ENCODE measurements at regions not wholly inside any gene's neighbourhood (a gene's known extent, or its start where the extent isn't known, plus 50 kb on each side); places are given as distances from the start of the nearest gene placed in this dataset.

DNA sequence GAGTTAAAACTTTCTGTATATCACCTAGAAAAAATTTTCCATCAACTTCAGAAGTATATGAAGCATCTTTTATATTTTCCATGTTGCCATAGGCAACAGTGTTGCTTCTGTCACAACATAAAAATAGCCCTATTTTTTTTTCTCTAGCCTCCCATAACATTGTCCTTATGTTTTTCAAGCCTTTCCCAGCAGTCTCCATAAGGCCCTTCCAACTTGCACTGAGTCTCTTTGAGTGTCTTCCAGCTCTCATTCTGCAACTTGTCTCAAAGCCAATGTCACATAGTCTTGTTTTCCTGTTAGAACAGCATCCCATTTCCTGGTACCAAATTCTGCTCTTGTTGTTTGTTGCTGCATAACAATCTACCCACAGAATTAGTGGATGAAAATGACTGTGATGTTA lies 1055.5 kb upstream of the GHITM start:
- DNase-seq = peak in 2 of 5 donors; percentile 1 to 59
- TF ChIP-seq, protein P1, sequence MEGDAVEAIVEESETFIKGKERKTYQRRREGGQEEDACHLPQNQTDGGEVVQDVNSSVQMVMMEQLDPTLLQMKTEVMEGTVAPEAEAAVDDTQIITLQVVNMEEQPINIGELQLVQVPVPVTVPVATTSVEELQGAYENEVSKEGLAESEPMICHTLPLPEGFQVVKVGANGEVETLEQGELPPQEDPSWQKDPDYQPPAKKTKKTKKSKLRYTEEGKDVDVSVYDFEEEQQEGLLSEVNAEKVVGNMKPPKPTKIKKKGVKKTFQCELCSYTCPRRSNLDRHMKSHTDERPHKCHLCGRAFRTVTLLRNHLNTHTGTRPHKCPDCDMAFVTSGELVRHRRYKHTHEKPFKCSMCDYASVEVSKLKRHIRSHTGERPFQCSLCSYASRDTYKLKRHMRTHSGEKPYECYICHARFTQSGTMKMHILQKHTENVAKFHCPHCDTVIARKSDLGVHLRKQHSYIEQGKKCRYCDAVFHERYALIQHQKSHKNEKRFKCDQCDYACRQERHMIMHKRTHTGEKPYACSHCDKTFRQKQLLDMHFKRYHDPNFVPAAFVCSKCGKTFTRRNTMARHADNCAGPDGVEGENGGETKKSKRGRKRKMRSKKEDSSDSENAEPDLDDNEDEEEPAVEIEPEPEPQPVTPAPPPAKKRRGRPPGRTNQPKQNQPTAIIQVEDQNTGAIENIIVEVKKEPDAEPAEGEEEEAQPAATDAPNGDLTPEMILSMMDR (IDR thresholded peaks at IDR 0.05; ENCODE audit: borderline replicate concordance, extremely low read depth, insufficient read depth) = no peak
- H3K4me3 ChIP-seq (ENCODE audit: low read length in 3 of 3) = no peak overlapping the region
- H3K9me3 ChIP-seq (ENCODE audit: control insufficient read depth in 2 of 3, insufficient read depth in 1 of 3, low read length in 3 of 3) = no peaks in the 10 kb centered on the region
- no peak overlapping the region for H3K27ac ChIP-seq (ENCODE audit: low read depth in 2 of 2, low read length in 2 of 2)
- no peaks in the 10 kb centered on the region for H3K27me3 ChIP-seq (ENCODE audit: control insufficient read depth, insufficient read depth, low read length)
- intact Hi-C loops (cut with DNase I) = no loop called here
- no peak for FAIRE-seq
- no peaks in the 10 kb centered on the region for H3K36me3 ChIP-seq (ENCODE audit: control insufficient read depth in 2 of 3, insufficient read depth in 3 of 3, low read length in 3 of 3)
- H3K9ac ChIP-seq (ENCODE audit: low read length in 3 of 3) = no peak overlapping the region
- H3K4me1 ChIP-seq (ENCODE audit: control insufficient read depth in 2 of 3, insufficient read depth in 2 of 3, low read depth in 1 of 3, low read length in 3 of 3) = no peaks in the 10 kb centered on the region

DNA sequence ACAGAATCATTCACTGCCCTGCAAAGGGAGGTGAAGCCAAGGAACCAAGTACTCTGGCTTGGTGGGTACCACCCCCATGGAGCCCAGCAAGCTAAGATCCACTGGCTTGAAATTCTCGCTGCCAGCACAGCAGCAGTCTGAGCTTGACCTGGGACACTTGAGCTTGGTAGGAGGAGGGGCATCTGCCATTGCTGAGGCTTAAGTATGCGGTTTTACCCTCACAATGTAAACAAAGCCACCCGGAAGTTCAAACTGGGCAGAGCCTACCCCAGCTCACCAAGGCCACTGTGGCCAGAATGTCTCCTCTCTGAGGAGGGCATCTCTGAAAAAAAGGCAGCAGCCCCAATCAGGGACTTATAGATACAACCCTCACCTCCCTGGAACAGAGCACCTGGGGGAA lies 1050.0 kb upstream of the GHITM start:
- H3K36me3 ChIP-seq (ENCODE audit: control insufficient read depth in 2 of 3, insufficient read depth in 3 of 3, low read length in 3 of 3) = no peaks in the 10 kb centered on the region

DNA sequence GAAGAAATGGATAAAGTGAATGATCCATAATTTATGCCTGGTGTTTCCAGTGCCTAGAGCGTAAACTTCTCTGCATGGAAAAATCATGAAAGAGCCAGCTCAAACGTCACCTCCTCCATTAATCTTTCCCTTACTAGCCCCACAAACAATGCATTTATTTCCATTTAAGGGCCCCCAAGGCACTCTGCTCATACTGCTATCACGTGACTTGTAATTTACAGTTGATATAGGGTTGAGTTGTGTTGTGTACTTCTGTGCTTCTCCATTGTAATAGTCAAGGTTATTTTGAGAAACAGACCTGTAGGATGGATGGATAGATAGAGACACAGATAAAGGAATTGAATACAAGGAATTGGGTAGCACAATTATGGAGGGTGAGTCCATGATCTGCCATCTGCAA lies 1034.7 kb upstream of the GHITM start:
- Histone ChIP-seq H3K9ac (ENCODE audit: low read length in 3 of 3) (no peak overlapping the region), H3K4me1 (ENCODE audit: control insufficient read depth in 2 of 3, insufficient read depth in 2 of 3, low read depth in 1 of 3, low read length in 3 of 3) (no peaks in the 10 kb centered on the region), H3K27ac (ENCODE audit: low read depth in 2 of 2, low read length in 2 of 2) (no peak overlapping the region), H3K4me3 (ENCODE audit: low read length in 3 of 3) (no peak overlapping the region), H3K36me3 (ENCODE audit: control insufficient read depth in 2 of 3, insufficient read depth in 3 of 3, low read length in 3 of 3) (no peaks in the 10 kb centered on the region), H3K27me3 (ENCODE audit: control insufficient read depth, insufficient read depth, low read length) (no peaks in the 10 kb centered on the region), H3K9me3 (ENCODE audit: control insufficient read depth in 2 of 3, insufficient read depth in 1 of 3, low read length in 3 of 3) (no peaks in the 10 kb centered on the region)
- DNase-seq = peak in 1 of 5 donors; percentile 43
- intact Hi-C loops (cut with DNase I) = no loop called here
- FAIRE-seq = no peak
- TF ChIP-seq, protein P1 (IDR thresholded peaks at IDR 0.05; ENCODE audit: borderline replicate concordance, extremely low read depth, insufficient read depth) = no peak

More for the DNA sequence above, 1050.0 kb upstream of the GHITM start:
- intact Hi-C loops (cut with DNase I) = no loop called here
- TF ChIP-seq, protein P1 (IDR thresholded peaks at IDR 0.05; ENCODE audit: borderline replicate concordance, extremely low read depth, insufficient read depth) = no peak
- Histone ChIP-seq H3K4me1 (ENCODE audit: control insufficient read depth in 2 of 3, insufficient read depth in 2 of 3, low read depth in 1 of 3, low read length in 3 of 3) (no peaks in the 10 kb centered on the region), H3K4me3 (ENCODE audit: low read length in 3 of 3) (no peak overlapping the region), H3K27ac (ENCODE audit: low read depth in 2 of 2, low read length in 2 of 2) (no peak overlapping the region), H3K9me3 (ENCODE audit: control insufficient read depth in 2 of 3, insufficient read depth in 1 of 3, low read length in 3 of 3) (no peaks in the 10 kb centered on the region), H3K27me3 (ENCODE audit: control insufficient read depth, insufficient read depth, low read length) (no peaks in the 10 kb centered on the region), H3K9ac (ENCODE audit: low read length in 3 of 3) (no peak overlapping the region)
- no peak for DNase-seq
- no peak for FAIRE-seq
